ENCODE measurements at regions not wholly inside any gene's neighbourhood (a gene's known extent, or its start where the extent isn't known, plus 50 kb on each side); places are given as distances from the start of the nearest gene placed in this dataset.
A peak's percentile ranks its signal among the peaks of the same experiment; 100 is the strongest.

GRCh38 chr11:105333153-105333552, 193.6 kb upstream of the CARD18 start:
- no peak for DNase-seq

GRCh38 chr11:105332171-105332570, 192.6 kb upstream of the CARD18 start:
- DNase-seq = no peak

- DNase-seq = no peak
Measured at GRCh38 chr11:105328061-105328460, 188.5 kb upstream of the CARD18 start.

- DNase-seq = no peak
Measured at GRCh38 chr11:105324156-105324555, 184.6 kb upstream of the CARD18 start.

GRCh38 chr11:105321696-105322095, 182.1 kb upstream of the CARD18 start:
- no peak for DNase-seq

- no peak for DNase-seq
Measured at GRCh38 chr11:105315287-105315686, 175.7 kb upstream of the CARD18 start.

GRCh38 chr11:105312266-105312665, 172.7 kb upstream of the CARD18 start:
- no peak for DNase-seq

- DNase-seq = no peak
Measured at GRCh38 chr11:105298630-105299029, 159.1 kb upstream of the CARD18 start.

GRCh38 chr11:105298174-105298573, 158.6 kb upstream of the CARD18 start:
- no peak for DNase-seq

GRCh38 chr11:105297463-105297862, 157.9 kb upstream of the CARD18 start:
- no peak for DNase-seq

GRCh38 chr11:105296806-105297205, 157.2 kb upstream of the CARD18 start:
- DNase-seq = peak in 5 of 56 donors; percentile 2 to 29 (median 11)

GRCh38 chr11:105296386-105296785, 156.8 kb upstream of the CARD18 start:
- DNase-seq = no peak

GRCh38 chr11:105282658-105283057, 143.1 kb upstream of the CARD18 start:
- DNase-seq = no peak

GRCh38 chr11:105274631-105275030, 135.1 kb upstream of the CARD18 start:
- no peak for DNase-seq

- no peak for DNase-seq
Measured at GRCh38 chr11:105273660-105274280, 134.2 kb upstream of the CARD18 start.

GRCh38 chr11:105269862-105270261, 130.3 kb upstream of the CARD18 start:
- no peak for DNase-seq

GRCh38 chr11:105268404-105269062, 129.0 kb upstream of the CARD18 start:
- no peak for DNase-seq

GRCh38 chr11:105265845-105266244, 126.3 kb upstream of the CARD18 start:
- no peak for DNase-seq

- DNase-seq = no peak
Measured at GRCh38 chr11:105260976-105261375, 121.4 kb upstream of the CARD18 start.

GRCh38 chr11:105245781-105246315, 106.3 kb upstream of the CARD18 start:
- no peak for DNase-seq

- no peak for DNase-seq
Measured at GRCh38 chr11:105244160-105244825, 104.7 kb upstream of the CARD18 start.

GRCh38 chr11:105241136-105241535, 101.6 kb upstream of the CARD18 start:
- no peak for DNase-seq

- no peak for DNase-seq
Measured at GRCh38 chr11:105236664-105237063, 97.1 kb upstream of the CARD18 start.

All from nucleus accumbens (tissue), 56 donors.